B cell (primary cell): ENCODE measurements at regions not wholly inside any gene's neighbourhood (a gene's known extent, or its start where the extent isn't known, plus 50 kb on each side); places are given as distances from the start of the nearest gene placed in this dataset.
A peak's percentile ranks its signal among the peaks of the same experiment; 100 is the strongest.

ENCODE experiments used
- ATAC-seq: fragments of 200-7000 bp; cut with Tn5 transposase; one replicate; pipeline ENCODE4 v1.10.0; 2021; ENCODE audit warnings: low read depth, mild to moderate bottlenecking, moderate number of reproducible peaks, moderate library complexity
- CTCF ChIA-PET: fragments of 350-600 bp; sonication (Branson Sonifier 250); formaldehyde crosslinking; loops from one replicate; lab custom pipeline; 2021; ENCODE audit warnings: antibody characterized with exemption, inconsistent platforms; lab: Charles Lee
- POLR2A ChIA-PET: fragments of 350-600 bp; sonication (Branson Sonifier 250); formaldehyde crosslinking; loops from one replicate; lab custom pipeline; 2021; ENCODE audit warnings: antibody characterized with exemption; lab: Charles Lee
- DNase-seq: peaks from one replicate; pipeline ENCODE4 v3.0.0; 2013
- H2AFZ ChIP-seq: 2 replicates; pipeline ENCODE4 v1.6.1; 2012; ENCODE audit warnings: mild to moderate bottlenecking, low read depth, low read length; ENCODE audit not compliant: insufficient read depth, poor library complexity, severe bottlenecking
- H3K27ac ChIP-seq, 2 donors: 1 replicate in 1 of 2; 2 replicates in 1 of 2; pipeline ENCODE4 v1.5.1; 2012 to 2013; ENCODE audit warnings: low read length in 2 of 2, mild to moderate bottlenecking in 2 of 2, moderate library complexity in 1 of 2
- H3K27me3 ChIP-seq, 4 experiments: fragments of 200-600 bp in 1 of 4; sonication (generic) in 1 of 4; replicated peaks in 1 of 4; 1 replicate in 2 of 4; 2 replicates in 2 of 4; pipeline versions ENCODE4 v1.6.1 to v1.7.0; 2013 to 2016; ENCODE audit warnings: low read length in 3 of 4, mild to moderate bottlenecking in 2 of 4, mixed read lengths in 1 of 4, moderate library complexity in 1 of 4; ENCODE audit not compliant: insufficient read depth in 4 of 4, control insufficient read depth in 3 of 4; ENCODE audit errors: control extremely low read depth in 1 of 4
- H3K36me3 ChIP-seq, 2 experiments: replicated peaks in 1 of 2; 1 replicate in 1 of 2; 2 replicates in 1 of 2; pipeline versions ENCODE4 v1.6.1 to v1.7.1; 2013; ENCODE audit warnings: low read length in 1 of 2; ENCODE audit not compliant: insufficient read depth in 2 of 2, control insufficient read depth in 1 of 2; ENCODE audit errors: control extremely low read depth in 1 of 2, extremely low read depth in 1 of 2
- H3K4me1 ChIP-seq, 2 donors: fragments of 200-600 bp in 1 of 2; sonication (generic) in 1 of 2; 1 replicate in 1 of 2; 2 replicates in 1 of 2; pipeline versions ENCODE4 v1.5.1 to v1.6.1; 2013 to 2017; ENCODE audit warnings: low read length in 2 of 2; ENCODE audit not compliant: control insufficient read depth in 2 of 2, insufficient read depth in 2 of 2
- H3K4me2 ChIP-seq: replicated peaks from 2 replicates; pipeline ENCODE3; 2012; ENCODE audit warnings: mild to moderate bottlenecking, low read depth, low read length; ENCODE audit not compliant: poor library complexity, severe bottlenecking
- H3K4me3 ChIP-seq, 5 experiments: fragments of 200-600 bp in 1 of 5; sonication (generic) in 1 of 5; 1 replicate in 3 of 5; 2 replicates in 2 of 5; pipeline versions ENCODE4 v1.5.1 to v1.7.0; 2011 to 2016; ENCODE audit warnings: low read length in 4 of 5, mild to moderate bottlenecking in 4 of 5, low read depth in 2 of 5, control low read depth in 1 of 5, moderate library complexity in 1 of 5; ENCODE audit not compliant: insufficient read depth in 1 of 5; ENCODE audit errors: control extremely low read depth in 1 of 5, extremely low read depth in 1 of 5
- H3K79me2 ChIP-seq: fragments of 200-600 bp; sonication (generic); one replicate; pipeline ENCODE4 v1.6.0; 2016; ENCODE audit warnings: low read length; ENCODE audit not compliant: control insufficient read depth, insufficient read depth
- H3K9ac ChIP-seq: fragments of 200-600 bp; sonication (generic); 2 replicates; pipeline ENCODE4 v1.6.1; 2017; ENCODE audit warnings: mild to moderate bottlenecking, low read length, moderate library complexity
- H3K9me3 ChIP-seq, 3 donors: one replicate each; pipeline versions ENCODE4 v1.6.1 to v1.7.1; 2013; ENCODE audit warnings: low read length in 2 of 3; ENCODE audit not compliant: control insufficient read depth in 2 of 3, insufficient read depth in 1 of 3; ENCODE audit errors: control extremely low read depth in 1 of 3
- H4K20me1 ChIP-seq: 2 replicates; pipeline ENCODE4 v1.6.0; 2012; ENCODE audit warnings: mild to moderate bottlenecking, low read length; ENCODE audit not compliant: insufficient read depth, control insufficient read depth, poor library complexity, severe bottlenecking
- H3K27ac Mint-ChIP-seq: one replicate; pipeline ENCODE4 v1.8.0; 2021; ENCODE audit warnings: mixed read lengths
- H3K27me3 Mint-ChIP-seq: one replicate; pipeline ENCODE4 v1.8.0; 2021; ENCODE audit warnings: mixed read lengths
- H3K4me1 Mint-ChIP-seq: one replicate; pipeline ENCODE4 v1.8.0; 2021; ENCODE audit warnings: mixed read lengths
- H3K4me3 Mint-ChIP-seq: one replicate; pipeline ENCODE4 v1.8.0; 2021; ENCODE audit warnings: mixed read lengths
- H3K9me3 Mint-ChIP-seq: one replicate; pipeline ENCODE4 v1.8.0; 2022; ENCODE audit warnings: mixed read lengths; ENCODE audit not compliant: insufficient read depth
- CTCF ChIP-seq: fragments of 200-600 bp; IDR thresholded peaks from one replicate; pipeline ENCODE4 v1.8.0; 2022; ENCODE audit warnings: antibody characterized with exemption, mild to moderate bottlenecking
- EZH2 ChIP-seq: IDR thresholded peaks from 2 replicates; pipeline ENCODE4 v1.6.1; 2012; ENCODE audit warnings: borderline replicate concordance, low read depth, mild to moderate bottlenecking, moderate library complexity, low read length; ENCODE audit not compliant: insufficient read depth, poor library complexity, severe bottlenecking
- WGBS: methylation state at CpG from one replicate; pipeline ENCODE4 v1.1.5; 2013; ENCODE audit warnings: missing lambda C conversion rate; ENCODE audit not compliant: insufficient coverage; 5-methylcytosine and 5-hydroxymethylcytosine counted together
- intact Hi-C: fragments of 100-400 bp; cut with micrococcal nuclease; formaldehyde crosslinking; loops from one replicate; pipeline ENCODE4 v1.10.0; 2022

- peaks cover 2% of the 10 kb centered on the region for H3K9me3 Mint-ChIP-seq
- ChIA-PET POLR2A (no interaction called here), CTCF (interaction anchor here (1.2 to 3.3 kb wide), 2 partner anchors 11 to 67 kb away, joined by 4 to 14 read pairs; no protein-coding TSS in a partner anchor)
- Histone ChIP-seq H2AFZ (no peak overlapping the region), H3K4me2 (no peak overlapping the region), H3K4me1 (peaks cover 4 to 6% of the 10 kb centered on the region in 2 donors), H3K79me2 (no peaks in the 10 kb centered on the region), H3K36me3 (no peaks in the 10 kb centered on the region), H3K4me3 (no peak overlapping the region), H3K9me3 (peaks cover 0 to 3% (median 0%) of the 10 kb centered on the region in 3 donors), H3K9ac (no peak overlapping the region), H3K27me3 (no peaks in the 10 kb centered on the region), H4K20me1 (no peaks in the 10 kb centered on the region), H3K27ac (no peak overlapping the region)
- WGBS = no CpG with 5 or more reads among the region's 1 CpG
- no peak overlapping the region for H3K27ac Mint-ChIP-seq
- H3K4me1 Mint-ChIP-seq = peaks cover 11% of the 10 kb centered on the region
- ATAC-seq (peak; percentile 45), DNase-seq (no peak)
- TF ChIP-seq EZH2 = no peak
- no peak for TF ChIP-seq CTCF
- intact Hi-C loops = no loop called here
- H3K27me3 Mint-ChIP-seq = no peaks in the 10 kb centered on the region
- H3K4me3 Mint-ChIP-seq = peak overlapping the region; percentile 41
Observed at GRCh38 chr12:92581604-92582003, 121.2 kb upstream of the PLEKHG7 start.

GRCh38 chr12:92574911-92575570 is 127.7 kb upstream of the PLEKHG7 start:
- Mint-ChIP-seq H3K27me3 (no peaks in the 10 kb centered on the region), H3K27ac (peak overlapping the region; percentile 16), H3K4me1 (peaks cover 9% of the 10 kb centered on the region), H3K9me3 (no peaks in the 10 kb centered on the region), H3K4me3 (no peak overlapping the region)
- Histone ChIP-seq H3K27me3 (no peaks in the 10 kb centered on the region), H3K36me3 (no peaks in the 10 kb centered on the region), H3K4me1 (peaks cover 3 to 5% of the 10 kb centered on the region in 2 donors), H3K4me3 (no peak overlapping the region), H3K9ac (no peak overlapping the region), H2AFZ (no peak overlapping the region), H3K27ac (no peak overlapping the region), H3K79me2 (no peaks in the 10 kb centered on the region), H4K20me1 (no peaks in the 10 kb centered on the region), H3K9me3 (no peaks in the 10 kb centered on the region), H3K4me2 (no peak overlapping the region)
- DNase-seq (no peak), ATAC-seq (no peak)
- ChIA-PET CTCF (interaction anchor here (0.7 to 2.2 kb wide), 14 partner anchors 8 to 1193 kb away, joined by 3 to 16 read pairs (median 4); no protein-coding TSS in a partner anchor), POLR2A (interaction anchor here (1.0 kb wide), 1 partner anchor 431 kb away, joined by 3 read pairs; no protein-coding TSS in a partner anchor)
- WGBS = 98% methylated on average over 6 of the region's 6 CpGs
- intact Hi-C loops = loop anchor here (1.0 to 10.0 kb wide), 3 partner anchors 32 to 700 kb away; no protein-coding TSS in a partner anchor
- TF ChIP-seq CTCF (no peak), EZH2 (no peak)
